GM23248 (cell line): ENCODE measurements at regions not wholly inside any gene's neighbourhood (a gene's known extent, or its start where the extent isn't known, plus 50 kb on each side); places are given as distances from the start of the nearest gene placed in this dataset.

Experiments used
- EZH2 ChIP-seq: fragments of 200-600 bp; sonication (generic); IDR thresholded peaks from 2 replicates; pipeline ENCODE4 v1.6.1; 2018; ENCODE audit warnings: antibody characterized with exemption, mild to moderate bottlenecking; ENCODE audit not compliant: insufficient read depth, poor library complexity, severe bottlenecking
- EZH2phosphoT487 ChIP-seq: fragments of 200-600 bp; sonication (generic); IDR thresholded peaks from 2 replicates; pipeline ENCODE4 v1.6.1; 2018; ENCODE audit warnings: antibody characterized with exemption, moderate library complexity, mild to moderate bottlenecking, low read depth; ENCODE audit not compliant: insufficient read depth

DNA sequence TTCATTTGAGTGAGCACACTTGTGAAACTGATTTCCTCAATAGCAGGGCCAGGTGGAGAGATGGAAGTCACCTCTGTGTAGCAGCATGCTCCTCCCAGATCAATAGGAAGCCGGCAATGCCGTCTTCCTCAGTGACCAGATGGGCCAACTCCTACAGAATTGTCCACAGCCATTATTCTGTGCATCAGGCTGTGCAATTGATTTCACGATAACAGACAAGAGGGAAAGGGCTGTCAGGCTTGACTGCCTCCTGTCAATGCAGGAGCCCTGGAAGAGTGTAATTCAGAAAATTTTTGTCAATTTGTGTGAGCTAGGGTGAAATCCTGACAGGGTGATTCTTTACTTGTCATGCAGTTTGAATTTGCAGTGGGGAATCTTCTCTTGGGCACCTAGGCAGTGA is 838.4 kb upstream of the NUDT12 start:
- TF ChIP-seq EZH2phosphoT487 = no peak
- no peak for TF ChIP-seq EZH2
